LNCaP clone FGC (cell line): ENCODE measurements at regions not wholly inside any gene's neighbourhood (a gene's known extent, or its start where the extent isn't known, plus 50 kb on each side); places are given as distances from the start of the nearest gene placed in this dataset.

Experiments
- DNase-seq: peaks from one replicate; pipeline ENCODE4 v3.0.0-alpha.2; 2011; ENCODE audit warnings: low read depth
- H3K4me3 ChIP-seq: 2 replicates; pipeline ENCODE4 v1.5.1; 2011; ENCODE audit warnings: mild to moderate bottlenecking, low read depth, low read length, control low read depth
- TF ChIP-seq, protein P1 (sequence below): IDR thresholded peaks from 2 replicates; pipeline ENCODE4 v1.5.1; 2012; ENCODE audit warnings: mild to moderate bottlenecking; ENCODE audit not compliant: control insufficient read depth, insufficient read depth; ENCODE audit errors: extremely low read depth

DNA sequence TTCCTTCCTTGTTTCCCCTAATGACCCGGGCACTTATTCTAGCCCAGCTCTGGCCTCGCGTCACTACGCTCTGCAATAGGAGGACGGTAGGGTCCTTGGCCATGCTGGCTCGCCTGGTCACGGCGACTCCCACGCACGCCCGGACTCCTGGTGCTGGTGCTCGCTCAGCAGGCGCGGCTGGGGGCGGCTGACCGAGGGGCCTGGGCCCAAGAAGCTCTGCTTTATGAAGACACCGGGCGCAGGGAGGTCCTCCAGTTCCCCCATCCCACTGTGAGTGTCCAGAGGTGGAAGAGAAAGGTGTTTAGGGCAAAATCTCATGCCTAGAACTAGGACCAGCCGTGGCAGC lies 54.2 kb upstream of the ZNF32 start:
- no peak for DNase-seq
- TF ChIP-seq, protein P1, sequence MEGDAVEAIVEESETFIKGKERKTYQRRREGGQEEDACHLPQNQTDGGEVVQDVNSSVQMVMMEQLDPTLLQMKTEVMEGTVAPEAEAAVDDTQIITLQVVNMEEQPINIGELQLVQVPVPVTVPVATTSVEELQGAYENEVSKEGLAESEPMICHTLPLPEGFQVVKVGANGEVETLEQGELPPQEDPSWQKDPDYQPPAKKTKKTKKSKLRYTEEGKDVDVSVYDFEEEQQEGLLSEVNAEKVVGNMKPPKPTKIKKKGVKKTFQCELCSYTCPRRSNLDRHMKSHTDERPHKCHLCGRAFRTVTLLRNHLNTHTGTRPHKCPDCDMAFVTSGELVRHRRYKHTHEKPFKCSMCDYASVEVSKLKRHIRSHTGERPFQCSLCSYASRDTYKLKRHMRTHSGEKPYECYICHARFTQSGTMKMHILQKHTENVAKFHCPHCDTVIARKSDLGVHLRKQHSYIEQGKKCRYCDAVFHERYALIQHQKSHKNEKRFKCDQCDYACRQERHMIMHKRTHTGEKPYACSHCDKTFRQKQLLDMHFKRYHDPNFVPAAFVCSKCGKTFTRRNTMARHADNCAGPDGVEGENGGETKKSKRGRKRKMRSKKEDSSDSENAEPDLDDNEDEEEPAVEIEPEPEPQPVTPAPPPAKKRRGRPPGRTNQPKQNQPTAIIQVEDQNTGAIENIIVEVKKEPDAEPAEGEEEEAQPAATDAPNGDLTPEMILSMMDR, result no peak
- no peak overlapping the region for H3K4me3 ChIP-seq

DNA sequence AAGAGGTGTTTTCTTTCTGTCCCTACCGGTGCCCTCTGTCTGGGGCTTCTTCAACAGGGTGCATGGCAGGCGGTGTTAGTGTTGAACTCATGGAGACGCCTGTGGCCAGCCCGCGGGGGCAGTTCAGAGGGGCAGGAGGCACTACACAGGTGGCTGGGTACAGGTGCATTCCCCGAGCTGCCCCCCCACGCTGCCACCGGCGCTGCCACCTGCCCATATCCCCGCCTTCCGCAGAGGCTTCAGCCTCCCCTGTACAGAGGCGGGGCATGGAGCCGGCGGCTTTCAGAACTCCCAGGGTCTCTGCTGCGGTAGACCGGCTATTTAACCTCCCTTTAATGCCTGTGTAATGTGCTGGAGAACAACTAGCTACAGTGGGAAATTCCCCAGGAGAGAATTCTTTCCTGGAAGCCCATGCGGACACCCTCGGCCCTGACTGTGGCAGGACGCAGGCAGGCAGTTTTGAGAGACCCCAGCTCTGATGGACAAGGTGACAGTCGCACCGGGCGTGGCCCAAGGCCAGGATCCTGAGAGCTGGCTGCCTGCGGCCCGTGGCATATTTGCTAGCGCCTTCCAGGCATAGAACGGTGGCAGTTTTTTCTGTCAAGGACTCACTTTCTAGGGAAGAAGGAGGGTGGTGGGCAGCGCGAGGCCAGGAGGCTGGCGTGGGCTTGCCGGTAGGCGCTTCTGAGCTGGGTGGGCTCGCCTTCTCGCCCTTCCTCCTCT lies 53.7 kb upstream of the ZNF32 start:
- TF ChIP-seq, protein P1, result no peak
- H3K4me3 ChIP-seq, result no peak overlapping the region
- DNase-seq, result no peak

DNA sequence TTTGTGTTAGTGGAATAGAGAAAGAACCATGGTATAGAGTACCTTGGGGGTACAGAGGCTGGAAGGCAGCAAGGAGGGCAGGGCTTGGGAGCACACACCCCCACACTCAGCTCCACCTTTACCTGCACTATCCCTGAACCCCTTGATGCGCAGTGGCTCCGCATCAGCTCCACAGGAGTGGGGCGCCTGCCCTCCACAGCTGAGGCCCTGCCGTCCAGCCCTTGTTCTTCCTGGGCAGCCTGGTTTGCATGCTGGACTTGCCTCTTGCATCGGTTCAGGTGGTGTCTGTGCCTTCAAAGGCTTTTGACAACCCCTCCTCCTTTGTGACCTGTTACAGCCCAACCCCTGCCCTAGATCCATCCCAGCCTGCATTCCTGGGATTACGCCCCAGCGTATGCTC lies 52.6 kb upstream of the ZNF32 start:
- DNase-seq, result no peak
- TF ChIP-seq, protein P1, result no peak
- no peak overlapping the region for H3K4me3 ChIP-seq

DNA sequence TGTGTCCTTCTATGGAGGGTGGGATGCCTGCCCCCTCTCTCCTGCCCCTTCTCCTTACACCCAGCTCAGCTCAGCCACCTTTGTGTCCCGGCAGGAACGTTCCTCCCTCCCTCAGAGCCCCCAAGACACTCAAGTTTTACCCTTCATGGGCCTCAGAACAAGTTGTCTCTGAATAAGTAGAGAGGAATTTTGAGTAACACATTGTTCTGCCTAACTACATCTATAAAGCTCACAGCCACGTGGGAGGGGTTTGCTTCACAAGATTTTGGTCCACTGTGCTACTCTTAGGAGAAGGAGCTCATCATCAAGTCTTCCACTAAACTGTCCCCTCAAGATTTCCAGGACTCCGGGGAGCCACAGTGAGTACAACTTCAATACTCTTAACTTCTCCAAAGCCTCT lies 51.6 kb upstream of the ZNF32 start:
- DNase-seq, result no peak
- H3K4me3 ChIP-seq, result no peak overlapping the region
- TF ChIP-seq, protein P1, result no peak

DNA sequence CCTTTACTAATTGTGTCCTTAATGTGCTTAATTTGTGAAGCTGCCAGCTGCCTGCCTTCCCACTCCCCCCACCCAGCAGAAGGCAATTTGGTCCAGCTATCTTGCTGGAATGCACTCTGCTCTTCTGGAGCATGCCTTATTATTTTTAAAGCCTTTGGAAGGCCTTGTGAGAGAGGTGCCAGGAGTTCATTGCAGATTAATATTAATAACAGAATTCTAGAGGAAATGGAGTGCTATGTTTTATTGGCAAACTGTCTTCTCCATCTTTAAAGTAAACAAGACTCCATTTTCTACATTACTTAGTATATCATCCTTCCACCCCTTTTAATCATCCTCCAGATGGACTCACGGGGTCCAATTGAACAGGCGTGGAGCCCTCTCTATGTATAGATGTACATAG lies 50.8 kb upstream of the ZNF32 start:
- TF ChIP-seq, protein P1, result no peak
- no peak for DNase-seq
- H3K4me3 ChIP-seq, result no peak overlapping the region
